Endothelial cell of umbilical vein (primary cell): ENCODE measurements at regions not wholly inside any gene's neighbourhood (a gene's known extent, or its start where the extent isn't known, plus 50 kb on each side); places are given as distances from the start of the nearest gene placed in this dataset.

Source experiments
- BruUV-seq: library from RNA; stranded (reverse); fragments of 400-500 nt; replicated peaks from 2 replicates; lab custom pipeline; 2021; lab: Mats Ljungman, UMichigan
- CTCF ChIA-PET: fragments of 300-600, 350-600 bp; sonication (Branson Sonifier 250); formaldehyde crosslinking; loops from one replicate; lab custom pipeline; 2021; ENCODE audit warnings: antibody characterized with exemption, inconsistent platforms; lab: Charles Lee
- POLR2A ChIA-PET: fragments of 300-600, 350-600 bp; sonication (Branson Sonifier 250); formaldehyde crosslinking; loops from one replicate; lab custom pipeline; 2021; ENCODE audit warnings: antibody characterized with exemption, inconsistent platforms; lab: Charles Lee
- DNase-seq: peaks from one replicate; pipeline ENCODE4 v3.0.0-alpha.2; 2011; ENCODE audit warnings: low read depth, low spot score
- FAIRE-seq: peaks from 2 replicates; lab custom pipeline; 2011; peaks lifted over from hg19 to GRCh38; lab: Jason Lieb, UNC
- H2AFZ ChIP-seq: 2 replicates; pipeline ENCODE4 v1.6.0; 2012; ENCODE audit warnings: low read depth, low read length, control low read depth, inconsistent platforms
- H3K27ac ChIP-seq: 2 replicates; pipeline ENCODE4 v1.5.1; 2011; ENCODE audit warnings: low read depth, mild to moderate bottlenecking, control low read depth, low read length, moderate library complexity; ENCODE audit not compliant: insufficient read depth
- H3K27me3 ChIP-seq, 2 experiments: 2 replicates each; pipeline versions ENCODE4 v1.6.0 to v1.6.1; 2011; ENCODE audit warnings: low read length in 2 of 2, mixed read lengths in 1 of 2; ENCODE audit not compliant: control insufficient read depth in 2 of 2, insufficient read depth in 2 of 2
- H3K36me3 ChIP-seq, 2 experiments: 2 replicates in 1 of 2; 3 replicates in 1 of 2; pipeline ENCODE4 v1.5.1; 2011; ENCODE audit warnings: low read length in 2 of 2, mild to moderate bottlenecking in 1 of 2, moderate library complexity in 1 of 2; ENCODE audit not compliant: control insufficient read depth in 2 of 2, insufficient read depth in 2 of 2; ENCODE audit errors: extremely low read depth in 1 of 2
- H3K4me1 ChIP-seq: 3 replicates; pipeline ENCODE4 v1.5.1; 2011; ENCODE audit warnings: mild to moderate bottlenecking, low read length; ENCODE audit not compliant: control insufficient read depth, insufficient read depth; ENCODE audit errors: extremely low read depth
- H3K4me2 ChIP-seq: 2 replicates; pipeline ENCODE4 v1.6.1; 2011; ENCODE audit warnings: low read length, control low read depth, mixed read lengths; ENCODE audit not compliant: insufficient read depth
- H3K4me3 ChIP-seq, 3 experiments: fragments of 200-600 bp in 1 of 3; sonication (generic), shearing (Covaris generic) in 1 of 3; replicated peaks in 1 of 3; 2 replicates each; pipeline ENCODE4 v1.5.1; 2011 to 2016; ENCODE audit warnings: control low read depth in 3 of 3, low read length in 3 of 3, mild to moderate bottlenecking in 2 of 3, inconsistent platforms in 1 of 3, low read depth in 1 of 3, moderate library complexity in 1 of 3; ENCODE audit not compliant: insufficient read depth in 1 of 3
- H3K79me2 ChIP-seq: 2 replicates; pipeline ENCODE4 v1.6.0; 2012; ENCODE audit warnings: low read length, inconsistent platforms; ENCODE audit not compliant: control insufficient read depth, insufficient read depth
- H3K9ac ChIP-seq: replicated peaks from 2 replicates; pipeline ENCODE3; 2011; ENCODE audit warnings: low read length, control low read depth; ENCODE audit not compliant: insufficient read depth; ENCODE audit errors: extremely low read depth
- H3K9me1 ChIP-seq: replicated peaks from 3 replicates; pipeline ENCODE4 v1.6.0; 2011; ENCODE audit warnings: mild to moderate bottlenecking, low read length; ENCODE audit not compliant: control insufficient read depth, insufficient read depth; ENCODE audit errors: extremely low read depth
- H3K9me3 ChIP-seq: replicated peaks from 2 replicates; pipeline ENCODE4 v1.5.1; 2012; ENCODE audit warnings: low read length, inconsistent platforms; ENCODE audit not compliant: control insufficient read depth, insufficient read depth
- H4K20me1 ChIP-seq: replicated peaks from 2 replicates; pipeline ENCODE3; 2011; ENCODE audit warnings: mild to moderate bottlenecking, low read length; ENCODE audit not compliant: control insufficient read depth, insufficient read depth; ENCODE audit errors: extremely low read depth
- EZH2 ChIP-seq: IDR thresholded peaks from 2 replicates; pipeline ENCODE4 v1.6.1; 2012; ENCODE audit warnings: borderline replicate concordance, low read depth, mild to moderate bottlenecking, moderate library complexity, low read length, inconsistent platforms; ENCODE audit not compliant: severe bottlenecking
- FOS ChIP-seq: IDR thresholded peaks from 2 replicates; pipeline ENCODE4 v1.6.1; 2011; ENCODE audit warnings: mild to moderate bottlenecking, low read length, moderate library complexity, borderline replicate concordance; ENCODE audit not compliant: insufficient read depth
- GATA2 ChIP-seq: IDR thresholded peaks from 2 replicates; pipeline ENCODE4 v1.7.0; 2011; ENCODE audit warnings: low read depth, mild to moderate bottlenecking, moderate library complexity, mixed read lengths, low read length; ENCODE audit not compliant: insufficient read length, insufficient read depth
- JUN ChIP-seq: IDR thresholded peaks from 2 replicates; pipeline ENCODE4 v1.6.1; 2011; ENCODE audit warnings: borderline replicate concordance, low read depth; ENCODE audit not compliant: insufficient read length, insufficient read depth
- MYC ChIP-seq: IDR thresholded peaks from one replicate; pipeline ENCODE4 v1.6.1; 2011; ENCODE audit warnings: mild to moderate bottlenecking, low read depth, low read length
- POLR2A ChIP-seq: IDR thresholded peaks from 2 replicates; pipeline ENCODE4 v1.6.1; 2012; ENCODE audit warnings: low read depth, mild to moderate bottlenecking, control low read depth, low read length
- POLR2AphosphoS5 ChIP-seq: IDR thresholded peaks from 2 replicates; pipeline ENCODE4 v1.6.1; 2012; ENCODE audit warnings: low read depth, mild to moderate bottlenecking, control low read depth, low read length, moderate library complexity; ENCODE audit not compliant: insufficient read depth
- dilution Hi-C: fragments of 300-500 bp; cut with MboI; formaldehyde crosslinking; loops from one replicate; pipeline ENCODE4 v1.15.0; 2019; ENCODE audit warnings: low sequenced_read_pairs; ENCODE audit not compliant: extremely low pct_ligation_motif_present
- intact Hi-C: fragments of 100-400 bp; cut with micrococcal nuclease; formaldehyde crosslinking; loops from one replicate; pipeline ENCODE4 v1.10.0; 2022
- TF ChIP-seq, protein P1 (sequence below): IDR thresholded peaks from 2 replicates; pipeline ENCODE4 v1.6.1; 2011; ENCODE audit not compliant: insufficient read depth, insufficient read length
- TF ChIP-seq, protein P2 (sequence below), 2 donors: IDR thresholded peaks; 1 replicate in 1 of 2; 2 replicates in 1 of 2; pipeline ENCODE4 v1.5.1; 2011; ENCODE audit warnings: low read length in 2 of 2, mild to moderate bottlenecking in 2 of 2, moderate library complexity in 2 of 2, control low read depth in 1 of 2, inconsistent platforms in 1 of 2, low read depth in 1 of 2; ENCODE audit not compliant: insufficient read depth in 1 of 2; ENCODE audit errors: extremely low read depth in 1 of 2

- dilution Hi-C loops: no loop called here
- Histone ChIP-seq H2AFZ (no peak overlapping the region), H3K9me1 (no peaks in the 10 kb centered on the region), H3K4me1 (no peaks in the 10 kb centered on the region), H3K4me3 (no peak overlapping the region), H3K27ac (no peak overlapping the region), H3K27me3 (no peaks in the 10 kb centered on the region), H3K9ac (no peak overlapping the region), H3K79me2 (no peaks in the 10 kb centered on the region), H3K9me3 (no peaks in the 10 kb centered on the region), H4K20me1 (no peaks in the 10 kb centered on the region), H3K36me3 (no peaks in the 10 kb centered on the region), H3K4me2 (no peak overlapping the region)
- POLR2A ChIA-PET: no interaction called here
- no TSS peak for BruUV-seq
- no peak for FAIRE-seq
- intact Hi-C loops: no loop called here
- no peak for DNase-seq
- CTCF ChIA-PET: interaction anchor here (0.9 kb wide), 1 partner anchor 11 kb away, joined by 3 read pairs; no protein-coding TSS in a partner anchor
- TF ChIP-seq POLR2A: no peak
- TF ChIP-seq GATA2: no peak
- no peak for TF ChIP-seq JUN
- no peak for TF ChIP-seq FOS
- no peak for TF ChIP-seq EZH2
These were observed 107.6 kb upstream of the MED13 start for GRCh38 chr17:62172492-62173291.

GRCh38 chr17:62167076-62167475, 102.0 kb upstream of the MED13 start:
- Histone ChIP-seq H3K4me3 (no peak overlapping the region), H4K20me1 (no peaks in the 10 kb centered on the region)
- dilution Hi-C loops: no loop called here

More at GRCh38 chr17:62167076-62167475, 102.0 kb upstream of the MED13 start:
- CTCF ChIA-PET: no interaction called here
- FAIRE-seq (no peak), DNase-seq (no peak)
- H3K9me3 ChIP-seq: no peaks in the 10 kb centered on the region
- intact Hi-C loops: no loop called here
- no peaks in the 10 kb centered on the region for H3K36me3 ChIP-seq
- no peak overlapping the region for H3K9ac ChIP-seq
- POLR2A ChIA-PET: no interaction called here
- H2AFZ ChIP-seq: no peak overlapping the region
- no TSS peak for BruUV-seq
- peaks cover 0 to 2% of the 10 kb centered on the region in 2 experiments for H3K27me3 ChIP-seq
- no peaks in the 10 kb centered on the region for H3K9me1 ChIP-seq
- H3K4me1 ChIP-seq: no peaks in the 10 kb centered on the region
- no peaks in the 10 kb centered on the region for H3K79me2 ChIP-seq
- TF ChIP-seq EZH2 (no peak), FOS (no peak), GATA2 (no peak), JUN (no peak), MYC (no peak), POLR2AphosphoS5 (no peak), POLR2A (no peak)
- TF ChIP-seq, protein P1, sequence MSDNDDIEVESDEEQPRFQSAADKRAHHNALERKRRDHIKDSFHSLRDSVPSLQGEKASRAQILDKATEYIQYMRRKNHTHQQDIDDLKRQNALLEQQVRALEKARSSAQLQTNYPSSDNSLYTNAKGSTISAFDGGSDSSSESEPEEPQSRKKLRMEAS: no peak
- TF ChIP-seq, protein P2, sequence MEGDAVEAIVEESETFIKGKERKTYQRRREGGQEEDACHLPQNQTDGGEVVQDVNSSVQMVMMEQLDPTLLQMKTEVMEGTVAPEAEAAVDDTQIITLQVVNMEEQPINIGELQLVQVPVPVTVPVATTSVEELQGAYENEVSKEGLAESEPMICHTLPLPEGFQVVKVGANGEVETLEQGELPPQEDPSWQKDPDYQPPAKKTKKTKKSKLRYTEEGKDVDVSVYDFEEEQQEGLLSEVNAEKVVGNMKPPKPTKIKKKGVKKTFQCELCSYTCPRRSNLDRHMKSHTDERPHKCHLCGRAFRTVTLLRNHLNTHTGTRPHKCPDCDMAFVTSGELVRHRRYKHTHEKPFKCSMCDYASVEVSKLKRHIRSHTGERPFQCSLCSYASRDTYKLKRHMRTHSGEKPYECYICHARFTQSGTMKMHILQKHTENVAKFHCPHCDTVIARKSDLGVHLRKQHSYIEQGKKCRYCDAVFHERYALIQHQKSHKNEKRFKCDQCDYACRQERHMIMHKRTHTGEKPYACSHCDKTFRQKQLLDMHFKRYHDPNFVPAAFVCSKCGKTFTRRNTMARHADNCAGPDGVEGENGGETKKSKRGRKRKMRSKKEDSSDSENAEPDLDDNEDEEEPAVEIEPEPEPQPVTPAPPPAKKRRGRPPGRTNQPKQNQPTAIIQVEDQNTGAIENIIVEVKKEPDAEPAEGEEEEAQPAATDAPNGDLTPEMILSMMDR (IDR thresholded peaks at IDR 0.05; ENCODE audit: extremely low read depth in 1 of 2, insufficient read depth in 1 of 2, low read depth in 1 of 2, low read length in 2 of 2): no peak
- H3K27ac ChIP-seq: no peak overlapping the region
- no peak overlapping the region for H3K4me2 ChIP-seq
